Activated CD4-positive, alpha-beta T cell treated with anti-CD3 and anti-CD28 coated beads, Interleukin-2, Interleukin-4, amounts not matched to agents 100 ng/mL and 50 ng/mL, durations not matched to agents 16 hours and 8 hours (primary cell): ENCODE measurements at regions not wholly inside any gene's neighbourhood (a gene's known extent, or its start where the extent isn't known, plus 50 kb on each side); places are given as distances from the start of the nearest gene placed in this dataset.
"Not testable (repeated sequence)": the region's sequence is repeated elsewhere in the genome, so short reads cannot be mapped to it uniquely, and the experiment has no call there.

ENCODE experiments used
- DNase-seq: peaks from one replicate; pipeline ENCODE4 v3.0.0-alpha.2; 2020; ENCODE audit warnings: low spot score

- not testable (repeated sequence) for DNase-seq
Observed at GRCh38 chr14:48258703-48259102, 583.3 kb upstream of the MDGA2 start.

DNA sequence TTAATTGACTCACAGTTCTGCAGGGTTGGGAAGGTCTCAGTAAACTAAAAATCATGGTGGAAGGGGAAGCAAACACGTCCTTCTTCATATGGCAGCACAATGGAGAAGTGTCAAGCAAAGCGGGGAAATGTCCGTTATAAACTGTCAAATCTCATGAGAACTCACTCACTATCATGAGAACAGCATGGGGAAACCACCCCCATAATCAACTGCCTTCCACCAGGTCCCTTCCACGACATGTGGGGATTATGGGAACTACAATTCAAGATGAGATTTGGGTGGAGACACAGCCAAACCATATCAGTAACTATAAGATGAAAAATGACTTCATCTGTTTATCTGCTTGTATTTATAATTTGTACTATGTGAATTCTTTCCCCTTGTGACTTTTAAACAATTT is 577.6 kb upstream of the MDGA2 start:
- no peak for DNase-seq

DNA sequence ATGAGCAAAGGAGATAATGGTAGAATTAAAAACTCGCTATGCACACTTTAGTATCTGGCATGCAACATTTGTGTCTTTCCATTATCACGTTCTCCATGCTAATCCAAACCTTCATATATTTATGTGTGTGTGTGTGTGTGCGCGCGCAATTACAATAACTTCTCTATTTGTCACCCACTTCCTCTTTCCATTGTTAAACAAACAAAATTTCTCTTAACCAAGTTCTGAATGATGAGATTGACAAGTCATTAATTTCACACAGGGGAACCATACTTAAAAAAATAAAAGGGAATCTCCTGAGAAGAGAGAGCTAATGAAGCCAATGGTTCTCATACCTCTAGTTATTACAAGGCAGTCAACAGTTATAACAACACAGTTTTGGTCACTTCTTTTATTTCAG is 575.9 kb upstream of the MDGA2 start:
- DNase-seq = no peak

DNA sequence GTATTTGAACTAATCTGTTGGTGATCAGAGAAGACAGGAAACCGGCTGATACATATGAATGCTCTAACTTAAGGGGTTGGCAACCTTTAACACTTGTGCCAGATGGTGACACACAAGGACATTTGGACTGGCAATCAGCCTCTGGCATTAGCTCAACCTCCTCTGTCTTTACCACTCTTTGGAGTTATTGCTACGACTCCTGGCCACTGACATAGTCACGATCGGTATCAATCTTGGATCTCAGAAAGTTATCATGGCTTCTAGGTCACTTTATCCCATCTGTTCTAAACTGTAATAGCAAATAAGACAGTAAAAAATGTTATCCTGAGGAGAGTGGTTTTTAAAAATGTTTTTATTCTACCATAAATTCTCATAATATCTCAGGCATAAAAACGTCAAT is 575.2 kb upstream of the MDGA2 start:
- no peak for DNase-seq

- DNase-seq = no peak
Observed at GRCh38 chr14:48247977-48248376, 572.6 kb upstream of the MDGA2 start.

DNA sequence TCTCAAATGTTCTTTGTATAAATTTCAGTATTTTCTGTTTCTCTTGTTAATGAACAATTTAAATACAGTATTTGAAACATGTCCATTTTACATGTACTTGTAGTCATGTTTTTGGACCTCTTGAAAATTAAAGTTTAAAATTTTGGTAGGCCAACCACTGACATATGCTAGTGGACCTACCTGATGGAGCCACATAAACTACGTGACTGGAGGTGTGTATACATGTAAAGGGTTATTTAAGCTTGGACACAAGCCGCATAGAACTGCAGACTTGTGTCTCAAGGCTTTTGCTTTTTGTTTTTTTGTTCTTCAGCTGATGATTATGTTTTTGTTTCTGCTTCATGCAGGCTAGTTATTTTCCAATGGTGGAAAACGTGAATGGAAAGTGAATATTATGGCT is 568.5 kb upstream of the MDGA2 start:
- no peak for DNase-seq

DNA sequence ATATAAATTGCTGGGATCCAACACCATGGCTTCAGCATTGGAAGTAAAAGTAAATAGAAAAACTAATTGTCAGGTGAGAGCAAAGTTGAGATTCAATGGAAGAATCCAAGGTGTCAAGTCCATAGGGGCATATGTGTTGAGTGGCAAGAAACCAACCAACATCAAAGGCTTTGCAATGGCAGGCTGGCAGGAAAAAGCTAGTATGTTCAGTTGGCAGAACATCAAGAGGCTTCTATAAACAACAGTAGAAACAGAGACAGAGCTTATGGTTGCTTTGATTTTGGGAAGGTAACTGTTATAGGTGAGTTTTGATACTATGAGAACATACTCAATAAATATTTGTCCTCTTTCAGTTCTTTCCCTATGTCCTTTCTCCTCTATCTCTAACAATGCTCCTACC is 553.7 kb upstream of the MDGA2 start:
- DNase-seq = no peak

DNA sequence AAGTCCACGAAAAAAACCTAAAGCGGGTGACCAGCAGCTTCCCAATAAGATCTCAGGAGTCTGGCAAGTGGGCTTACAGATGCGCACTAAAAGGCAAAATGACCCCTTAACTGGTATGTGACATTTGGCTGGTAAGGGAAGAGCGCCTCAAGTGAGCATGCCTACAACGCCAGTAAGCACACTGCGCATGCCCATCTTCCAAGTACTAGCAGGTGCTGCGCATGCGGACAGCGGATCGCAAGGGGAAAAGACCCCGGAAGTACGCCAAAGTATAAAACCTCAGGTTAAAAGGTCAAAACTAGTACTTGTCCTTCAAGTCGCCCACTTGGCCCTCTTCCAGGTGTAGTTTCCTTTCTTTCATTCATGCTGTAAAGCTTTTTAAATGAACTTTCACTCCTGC is 518.5 kb upstream of the MDGA2 start:
- DNase-seq = no peak

- not testable (repeated sequence) for DNase-seq
Observed at GRCh38 chr14:48149624-48150023, 474.2 kb upstream of the MDGA2 start.

GRCh38 chr14:48140804-48141203 is 465.4 kb upstream of the MDGA2 start:
- no peak for DNase-seq

DNA sequence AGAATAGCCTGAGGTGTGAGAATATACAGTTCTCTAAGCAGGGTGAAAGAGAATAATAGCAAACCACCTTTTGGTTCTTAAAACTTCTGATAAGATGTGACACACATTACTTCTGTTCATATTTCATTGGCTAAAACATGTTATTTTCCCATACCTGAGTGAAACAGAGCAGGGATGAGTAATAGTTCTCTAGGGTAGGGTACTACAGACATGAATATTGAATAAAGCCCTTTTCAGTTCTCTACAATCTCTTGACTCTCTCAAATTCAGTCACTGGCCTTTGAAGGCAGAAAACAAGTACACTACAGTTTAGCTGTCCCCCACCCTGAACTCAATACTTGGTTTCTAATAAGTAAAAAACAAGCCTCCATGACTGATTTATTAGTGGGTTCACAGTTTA is 454.1 kb upstream of the MDGA2 start:
- DNase-seq = no peak

DNA sequence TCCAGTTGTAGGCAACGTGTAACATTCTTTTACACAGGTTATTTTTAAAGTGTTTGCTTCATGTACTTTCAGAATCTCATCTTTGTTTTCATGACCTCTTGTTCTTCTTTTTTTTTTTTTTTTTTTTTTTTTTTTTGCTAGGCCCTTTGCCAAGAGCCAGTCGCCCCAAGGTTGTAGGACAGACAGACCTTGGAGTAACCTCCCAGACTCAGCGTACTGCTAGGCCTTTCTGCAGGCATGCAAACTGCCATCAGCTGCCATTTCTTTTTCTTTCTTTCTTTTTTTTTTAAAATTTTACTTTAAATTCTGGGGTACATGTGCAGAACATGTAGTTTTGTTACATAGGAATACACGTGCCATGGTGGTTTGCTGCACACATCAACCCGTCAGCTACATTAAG is 452.3 kb upstream of the MDGA2 start:
- DNase-seq = no peak

DNA sequence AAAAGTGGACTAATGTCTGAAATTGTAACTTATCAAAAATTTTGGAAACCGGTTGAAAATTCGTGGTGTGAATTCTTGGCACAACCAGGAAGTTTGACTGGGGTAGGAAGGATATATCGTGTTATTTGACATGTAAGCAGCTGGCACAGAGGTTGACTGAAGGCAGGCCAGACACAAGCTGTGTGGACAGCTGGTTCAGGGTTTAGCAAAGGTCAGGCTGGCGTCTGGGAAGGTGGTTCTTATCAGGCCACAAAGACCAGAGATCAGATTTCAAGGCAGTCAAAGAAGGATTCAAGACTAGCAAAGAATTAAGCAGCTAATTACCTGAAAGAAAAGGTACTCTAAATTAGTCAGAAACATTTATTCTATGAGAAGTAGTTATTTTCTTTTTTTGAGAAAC is 450.2 kb upstream of the MDGA2 start:
- no peak for DNase-seq

DNA sequence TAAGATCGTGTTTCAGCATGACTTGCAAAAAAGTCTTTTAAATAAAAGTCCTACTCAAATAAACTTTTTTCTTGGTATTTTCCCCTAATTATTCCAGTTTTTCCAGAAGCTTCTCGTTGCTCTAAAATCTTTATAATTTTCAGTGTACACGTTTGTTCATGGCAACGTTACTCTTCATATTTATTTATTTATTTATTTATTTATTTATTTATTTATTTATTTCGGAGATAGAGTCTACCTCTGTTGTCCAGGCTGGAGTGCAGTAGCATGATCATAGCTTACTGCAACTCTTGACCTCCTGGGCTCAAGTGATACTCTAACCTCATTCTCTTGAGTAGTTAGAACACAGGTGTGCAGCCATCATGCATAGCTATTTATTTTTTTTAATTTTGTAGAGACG is 438.3 kb upstream of the MDGA2 start:
- no peak for DNase-seq

DNA sequence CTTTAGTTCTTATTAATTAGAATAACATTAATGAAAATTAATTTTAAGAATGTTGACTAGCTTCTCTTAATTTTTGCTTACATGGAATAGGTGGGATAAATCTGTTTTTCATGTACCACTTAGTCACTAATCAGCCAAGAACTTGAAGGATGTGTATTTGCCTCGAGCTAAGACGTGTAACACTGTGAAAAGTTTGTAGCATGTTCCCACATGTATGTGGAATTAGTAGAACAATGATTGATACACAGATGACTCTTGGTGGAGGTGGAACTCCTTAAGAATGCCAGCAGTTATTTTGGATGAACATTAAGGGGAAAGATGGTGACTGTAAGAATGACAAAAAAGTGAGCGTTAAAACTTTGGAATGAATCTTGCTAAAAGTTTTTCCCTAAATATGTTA is 435.7 kb upstream of the MDGA2 start:
- DNase-seq = no peak

DNA sequence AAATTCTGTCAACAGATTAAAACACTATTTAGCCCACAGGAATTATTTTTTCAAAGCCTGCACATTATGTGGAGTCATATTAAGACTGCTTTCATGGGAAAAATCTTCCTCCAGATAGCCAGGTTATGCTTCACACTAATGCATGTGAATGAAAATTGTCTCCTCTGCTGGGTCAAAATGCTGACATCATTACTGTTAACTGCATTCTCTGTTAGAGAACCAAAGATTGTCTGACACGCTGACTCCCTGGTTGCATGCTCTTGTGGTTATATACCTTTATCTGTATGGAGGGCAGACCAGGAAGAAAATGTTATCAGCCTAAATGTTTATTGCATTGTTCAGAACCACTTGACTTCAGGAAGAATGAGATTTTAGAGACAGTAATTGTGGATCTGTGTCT is 432.2 kb upstream of the MDGA2 start:
- no peak for DNase-seq

DNA sequence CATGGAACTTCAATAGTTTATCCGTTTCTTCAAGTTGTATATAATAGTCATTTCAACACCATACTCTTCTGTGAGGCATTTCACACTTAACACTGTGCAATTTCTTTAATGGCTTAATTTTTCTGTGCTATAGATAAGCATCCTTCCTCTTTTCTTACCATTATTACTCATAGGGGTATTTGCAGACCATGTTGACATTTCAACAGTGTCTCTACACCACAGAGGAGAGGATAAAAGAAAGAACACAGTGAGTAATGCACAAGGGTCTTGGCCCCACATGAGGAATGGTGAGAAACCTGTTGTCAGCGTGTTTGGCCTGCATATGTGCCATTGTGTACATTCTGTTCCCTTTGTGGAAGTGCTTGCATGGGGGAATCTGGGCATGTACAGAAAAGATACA is 421.5 kb upstream of the MDGA2 start:
- no peak for DNase-seq

DNA sequence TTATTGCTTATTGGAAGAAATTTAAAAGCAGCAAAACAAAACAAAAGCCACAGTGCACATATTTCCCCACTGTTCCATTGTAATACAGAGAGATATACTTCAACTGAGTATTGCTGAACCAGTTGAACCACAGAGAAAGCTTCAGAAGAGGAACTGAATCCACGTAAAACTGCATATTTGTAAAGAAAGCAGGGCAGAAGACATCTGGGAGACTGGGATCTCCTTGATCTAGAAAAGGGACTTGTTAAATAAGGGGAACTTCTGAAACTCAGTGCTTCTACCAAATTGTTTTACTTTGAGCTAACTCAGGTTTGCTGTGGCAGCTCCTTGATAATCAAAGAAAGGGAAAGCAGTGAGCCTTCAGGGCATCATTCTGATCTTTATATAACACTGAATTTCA is 411.1 kb upstream of the MDGA2 start:
- no peak for DNase-seq

GRCh38 chr14:48075487-48075886 is 400.1 kb upstream of the MDGA2 start:
- DNase-seq = no peak

GRCh38 chr14:48052973-48053372 is 377.6 kb upstream of the MDGA2 start:
- DNase-seq = no peak

- no peak for DNase-seq
Observed at GRCh38 chr14:48035836-48036235, 360.4 kb upstream of the MDGA2 start.

DNA sequence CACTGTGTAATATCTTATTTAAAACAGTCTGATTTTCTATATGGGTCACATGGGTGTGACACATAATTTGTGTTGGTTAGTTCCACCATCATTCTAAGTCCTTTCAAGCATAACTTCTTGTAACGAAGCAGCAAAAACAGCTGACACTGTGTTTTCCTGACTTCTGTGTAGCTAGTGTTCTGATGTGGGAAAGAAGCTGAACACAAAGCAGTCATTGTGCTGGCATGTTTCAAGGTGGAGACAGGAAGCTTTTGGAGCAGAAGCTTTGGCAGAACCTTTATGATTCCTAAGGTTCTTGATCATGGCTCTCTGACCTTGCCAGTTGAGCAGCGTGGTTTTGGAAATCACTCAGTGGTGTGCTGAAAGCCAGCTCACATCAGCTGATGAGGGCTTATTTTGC is 351.7 kb upstream of the MDGA2 start:
- DNase-seq = no peak

DNA sequence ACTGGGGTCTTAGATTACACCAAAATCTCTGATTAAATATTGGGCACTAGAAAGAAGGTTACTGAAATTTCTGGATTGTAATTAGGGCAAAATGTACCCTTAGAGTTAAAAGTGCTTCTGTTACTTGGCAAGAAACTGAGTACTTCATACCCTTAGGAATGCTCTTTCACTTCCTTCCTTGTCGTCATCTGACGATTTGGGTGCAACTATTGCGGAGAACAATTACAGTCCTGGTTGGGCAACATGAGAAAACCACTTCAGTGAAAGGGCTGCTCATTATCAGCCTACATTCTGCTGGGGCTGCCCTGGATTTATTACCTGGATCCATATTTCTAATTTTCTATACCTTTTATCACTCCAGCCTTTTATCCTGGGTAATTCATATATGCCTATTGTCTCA is 348.5 kb upstream of the MDGA2 start:
- DNase-seq = no peak

- DNase-seq = not testable (repeated sequence)
Observed at GRCh38 chr14:48011484-48011883, 336.1 kb upstream of the MDGA2 start.

DNA sequence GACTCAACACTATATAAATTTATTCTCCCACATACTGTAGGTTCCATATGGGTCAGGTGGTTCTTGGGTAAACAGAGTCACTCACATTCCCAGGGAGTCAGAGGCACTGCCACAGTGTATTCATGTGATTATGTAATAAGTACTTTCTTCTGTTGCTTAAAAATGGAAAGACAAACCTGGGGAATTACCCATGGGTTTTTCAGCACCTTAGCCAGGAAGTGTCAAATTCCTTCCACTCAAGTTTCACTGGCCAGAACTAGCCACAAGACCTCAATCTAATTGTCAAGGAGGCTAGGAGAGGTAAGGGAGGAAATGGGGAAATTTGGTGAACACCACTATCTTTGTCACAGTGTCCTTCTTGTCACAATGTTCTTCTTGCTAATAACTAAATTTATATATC is 333.2 kb upstream of the MDGA2 start:
- no peak for DNase-seq
